ENCODE measurements at regions not wholly inside any gene's neighbourhood (a gene's known extent, or its start where the extent isn't known, plus 50 kb on each side); places are given as distances from the start of the nearest gene placed in this dataset.

GRCh38 chr9:88892724-88893123, 98.5 kb upstream of the S1PR3 start:
- TF ChIP-seq CTCF (IDR thresholded peaks at IDR 0.05; ENCODE audit: insufficient read depth, low read length, poor library complexity, severe bottlenecking) (no peak), EZH2phosphoT487 (conservative IDR thresholded peaks at IDR 0.05; ENCODE audit: low read length) (no peak)

Measured in SU-DHL-6 (cell line).